GM21723 (cell line): ENCODE measurements at regions not wholly inside any gene's neighbourhood (a gene's known extent, or its start where the extent isn't known, plus 50 kb on each side); places are given as distances from the start of the nearest gene placed in this dataset.

ENCODE experiments used
- ATAC-seq: cut with Tn5 transposase; IDR thresholded peaks from one replicate; pipeline ENCODE4 v1.9.1; 2021; ENCODE audit warnings: mild to moderate bottlenecking, moderate library complexity; ENCODE audit not compliant: unreplicated experiment

- ATAC-seq, result no peak
Measured at GRCh38 chr18:30562231-30562630, 480.3 kb downstream of the DSC3 start.

DNA sequence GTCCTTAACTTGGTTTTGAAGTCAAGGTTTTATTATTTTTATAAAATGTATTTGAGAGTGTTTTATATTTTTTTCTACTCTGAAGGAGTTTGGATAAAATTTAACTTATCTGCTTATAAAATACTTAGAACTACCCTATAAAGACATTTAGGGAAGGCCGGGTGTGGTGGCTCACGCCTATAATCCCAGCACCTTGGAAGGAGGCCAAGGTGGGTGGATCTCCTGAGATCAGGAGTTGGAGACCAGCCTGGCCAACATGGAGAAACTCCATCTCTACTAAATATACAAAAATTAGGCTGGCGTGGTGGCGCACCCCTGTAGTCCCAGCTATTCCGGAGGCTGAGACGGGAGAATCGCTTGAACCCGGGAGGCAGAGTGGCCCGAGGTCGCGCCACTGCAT lies 486.4 kb downstream of the DSC3 start:
- ATAC-seq, result no peak

DNA sequence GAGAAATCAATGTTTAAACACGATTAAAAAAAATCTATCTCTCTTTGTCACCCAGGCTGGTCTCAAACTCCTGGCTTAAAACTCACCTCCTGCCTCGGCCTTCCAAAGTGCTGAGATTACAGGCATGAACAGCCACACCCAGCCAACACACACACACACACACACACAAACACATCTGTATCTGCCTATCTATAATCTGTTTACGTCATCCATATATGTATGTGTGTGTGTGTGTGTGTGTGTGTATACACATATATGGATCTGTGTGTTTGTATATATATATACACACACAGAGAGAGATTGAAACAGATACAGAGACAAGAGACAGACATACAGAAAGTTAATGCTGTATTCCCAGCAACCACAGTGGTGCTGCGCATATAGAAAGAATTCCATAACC lies 497.1 kb downstream of the DSC3 start:
- no peak for ATAC-seq

- no peak for ATAC-seq
Measured at GRCh38 chr18:30544141-30544540, 498.4 kb downstream of the DSC3 start.

- ATAC-seq, result no peak
Measured at GRCh38 chr18:30533716-30534115, 508.8 kb downstream of the DSC3 start.

- ATAC-seq, result no peak
Measured at GRCh38 chr18:30527917-30528316, 514.6 kb downstream of the DSC3 start.

- no peak for ATAC-seq
Measured at GRCh38 chr18:30527226-30527625, 515.3 kb downstream of the DSC3 start.

- no peak for ATAC-seq
Measured at GRCh38 chr18:30522288-30522929, 520.1 kb downstream of the DSC3 start.

DNA sequence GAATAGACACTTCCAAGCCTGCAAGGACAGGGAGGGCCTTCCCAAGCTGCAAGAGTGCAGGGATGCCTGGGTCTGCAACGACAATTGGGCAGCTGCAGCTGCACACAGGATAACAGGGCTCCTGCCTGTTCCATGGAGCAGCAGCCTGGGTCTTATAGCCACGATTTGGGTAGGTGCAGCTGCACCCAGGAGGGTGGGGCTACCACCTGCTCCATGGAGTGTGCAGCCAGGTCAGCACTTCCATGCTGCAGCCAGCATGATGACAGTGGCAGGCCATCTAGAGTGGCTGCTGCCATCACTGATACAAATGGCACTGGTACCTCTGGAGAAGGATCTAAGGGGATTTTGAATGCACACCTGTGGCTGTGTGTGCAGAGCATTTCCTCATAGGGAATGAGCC lies 528.5 kb downstream of the DSC3 start:
- no peak for ATAC-seq

- ATAC-seq, result no peak
Measured at GRCh38 chr18:30512872-30513271, 529.7 kb downstream of the DSC3 start.

DNA sequence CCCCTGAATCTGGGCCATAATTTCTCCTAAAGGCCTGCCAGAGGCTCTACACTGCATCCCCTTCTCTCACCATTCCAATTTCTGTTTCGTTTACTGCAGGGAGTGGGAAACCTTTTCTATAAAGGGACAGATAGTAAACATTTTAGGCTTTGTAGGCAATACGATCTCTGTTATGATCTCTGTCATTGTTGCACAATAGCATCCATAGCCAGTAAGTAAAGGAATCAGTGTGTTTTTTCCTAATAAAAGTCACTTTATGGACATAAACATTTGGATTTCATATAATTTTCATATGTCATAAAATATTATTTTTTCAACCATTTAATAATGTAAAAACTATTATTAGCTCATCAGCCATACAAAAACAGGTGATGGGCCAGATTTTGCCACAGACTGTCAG lies 531.7 kb downstream of the DSC3 start:
- ATAC-seq, result no peak

DNA sequence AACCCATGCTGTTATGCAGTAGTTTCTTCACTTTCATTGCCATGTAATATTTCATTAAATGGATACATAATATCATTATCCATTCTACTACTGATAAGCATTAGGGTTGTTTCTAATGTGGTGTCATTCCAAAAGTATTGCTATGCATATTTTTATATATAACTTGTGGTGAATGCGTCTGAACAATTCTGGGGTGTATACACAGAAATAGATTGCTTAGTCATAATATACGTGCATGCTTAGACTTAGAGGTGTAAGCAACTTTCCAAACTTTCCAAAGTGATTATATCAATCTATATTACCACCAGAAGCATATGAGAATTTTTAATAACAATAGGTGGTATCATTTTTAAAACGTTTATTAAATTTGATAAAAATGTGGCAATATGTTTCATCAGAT lies 540.9 kb downstream of the DSC3 start:
- no peak for ATAC-seq

GRCh38 chr18:30500240-30500945 lies 542.1 kb downstream of the DSC3 start:
- no peak for ATAC-seq

- no peak for ATAC-seq
Measured at GRCh38 chr18:30499721-30500120, 542.8 kb downstream of the DSC3 start.

GRCh38 chr18:30492552-30493129 lies 549.9 kb downstream of the DSC3 start:
- no peak for ATAC-seq

GRCh38 chr18:30491815-30492551 lies 550.6 kb downstream of the DSC3 start:
- ATAC-seq, result no peak

GRCh38 chr18:30489890-30490643 lies 552.5 kb downstream of the DSC3 start:
- no peak for ATAC-seq

- ATAC-seq, result no peak
Measured at GRCh38 chr18:30487962-30488361, 554.6 kb downstream of the DSC3 start.

DNA sequence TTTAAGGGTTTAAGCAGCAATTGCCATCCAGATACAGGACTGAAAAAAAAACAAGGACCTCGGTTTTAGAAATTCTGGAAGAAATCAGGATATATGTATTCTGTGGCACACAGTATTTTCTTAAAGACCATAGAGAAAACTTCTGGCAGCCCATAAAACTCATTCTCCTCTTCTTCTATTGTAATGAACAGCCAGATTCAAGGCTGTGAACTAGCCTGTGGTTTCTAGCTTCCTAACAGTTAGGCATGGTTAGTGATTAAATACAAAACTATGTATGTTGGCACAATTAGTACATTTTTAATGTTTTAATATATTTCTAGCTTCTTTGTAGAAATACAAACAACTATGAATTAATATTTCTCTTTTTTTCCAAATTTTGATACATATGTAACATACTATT lies 555.7 kb downstream of the DSC3 start:
- ATAC-seq, result no peak

DNA sequence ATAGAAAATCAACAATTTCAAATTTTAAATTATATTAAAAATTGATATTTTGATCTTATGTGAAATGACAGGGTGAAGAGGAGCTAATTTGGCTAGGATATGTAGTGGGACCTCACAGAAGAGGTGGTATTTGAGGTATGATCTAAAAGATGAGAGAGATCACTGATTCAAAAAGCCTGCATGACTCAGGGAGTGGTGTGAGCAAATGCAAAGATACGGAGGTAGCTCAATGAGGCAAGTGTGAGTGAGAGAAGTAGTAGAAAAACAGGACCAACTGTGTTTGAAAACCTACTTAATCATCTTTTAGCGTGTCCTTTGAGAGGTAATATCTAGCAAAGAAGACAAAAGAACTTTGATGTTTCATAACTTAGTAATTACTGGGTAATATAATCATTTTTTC lies 557.5 kb downstream of the DSC3 start:
- no peak for ATAC-seq

GRCh38 chr18:30481871-30482270 lies 560.7 kb downstream of the DSC3 start:
- ATAC-seq, result no peak
